HuH-7.5 (cell line): ENCODE measurements at regions not wholly inside any gene's neighbourhood (a gene's known extent, or its start where the extent isn't known, plus 50 kb on each side); places are given as distances from the start of the nearest gene placed in this dataset.
A peak's percentile ranks its signal among the peaks of the same experiment; 100 is the strongest.
"Not testable (repeated sequence)": the region's sequence is repeated elsewhere in the genome, so short reads cannot be mapped to it uniquely, and the experiment has no call there.

Source experiments
- DNase-seq: peaks from one replicate; pipeline ENCODE4 v3.0.0; 2011; ENCODE audit warnings: low spot score

DNA sequence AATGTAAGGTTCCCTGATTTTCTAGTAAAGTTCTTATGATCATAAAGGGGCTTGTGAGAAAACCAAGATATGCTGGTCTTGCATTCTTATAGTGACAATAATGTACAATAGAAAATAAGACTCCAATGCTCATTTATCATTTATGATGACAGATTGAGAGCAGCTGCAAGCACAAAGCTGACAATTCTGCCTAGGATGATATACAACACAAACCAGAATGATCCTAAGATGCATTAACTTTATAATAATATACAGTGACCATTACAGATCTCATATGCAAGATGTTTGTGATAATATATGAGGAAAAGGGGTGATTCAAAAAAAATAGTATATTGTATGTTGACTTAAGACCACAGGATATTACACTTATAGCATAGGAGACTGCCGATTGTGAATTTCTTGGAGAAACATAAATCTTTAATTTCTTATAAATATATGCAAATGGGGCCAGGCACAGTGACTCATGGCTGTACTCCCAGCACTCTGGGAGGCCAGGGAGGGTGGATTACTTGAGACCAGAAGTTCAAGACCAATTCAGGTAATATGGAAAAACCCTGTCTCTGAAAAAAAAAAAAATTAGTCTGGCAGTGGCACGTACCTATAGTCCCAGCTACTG lies 387.0 kb downstream of the ZBBX start:
- no peak for DNase-seq

DNA sequence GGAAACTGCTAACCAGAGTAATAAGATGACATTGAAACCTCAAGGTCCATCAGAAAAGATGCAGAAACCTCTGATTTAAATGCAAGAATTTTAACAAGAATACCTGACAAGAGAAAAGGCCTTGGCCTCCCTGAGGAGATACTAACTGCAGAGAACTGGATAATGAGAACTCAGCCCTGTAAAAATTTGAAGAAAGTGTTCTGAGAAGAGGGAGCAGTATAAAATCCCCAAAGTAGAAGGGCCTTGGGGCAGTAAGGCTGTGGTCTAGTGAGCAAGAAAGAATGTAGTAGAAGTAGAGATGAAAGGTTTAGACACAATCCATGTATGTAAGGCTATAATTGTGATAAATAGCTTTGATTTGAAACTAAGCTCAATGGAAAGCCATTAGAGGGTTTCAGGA lies 394.1 kb downstream of the ZBBX start:
- DNase-seq: no peak

- not testable (repeated sequence) for DNase-seq
Measured at GRCh38 chr3:166975796-166976195, 404.3 kb downstream of the ZBBX start.

DNA sequence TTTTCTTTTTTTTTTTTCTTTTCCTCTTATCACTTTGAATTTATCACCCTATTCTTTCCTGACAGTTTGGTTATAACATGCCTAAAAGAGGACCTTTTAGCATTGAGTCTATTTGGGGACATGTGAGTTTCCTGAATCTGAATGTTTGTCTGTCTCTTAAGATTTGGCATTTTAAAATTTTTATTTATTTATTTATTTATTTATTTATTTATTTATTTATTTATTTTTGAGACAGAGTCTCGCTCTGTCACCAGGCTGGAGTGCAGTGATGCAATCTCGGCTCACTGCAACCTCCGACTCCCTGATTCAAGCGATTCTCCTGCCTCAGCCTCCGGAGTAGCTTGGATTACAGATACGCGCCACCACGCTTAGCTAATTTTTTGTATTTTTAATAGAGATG lies 412.4 kb downstream of the ZBBX start:
- DNase-seq: not testable (repeated sequence)

GRCh38 chr3:166962911-166963310 lies 417.2 kb downstream of the ZBBX start:
- no peak for DNase-seq

DNA sequence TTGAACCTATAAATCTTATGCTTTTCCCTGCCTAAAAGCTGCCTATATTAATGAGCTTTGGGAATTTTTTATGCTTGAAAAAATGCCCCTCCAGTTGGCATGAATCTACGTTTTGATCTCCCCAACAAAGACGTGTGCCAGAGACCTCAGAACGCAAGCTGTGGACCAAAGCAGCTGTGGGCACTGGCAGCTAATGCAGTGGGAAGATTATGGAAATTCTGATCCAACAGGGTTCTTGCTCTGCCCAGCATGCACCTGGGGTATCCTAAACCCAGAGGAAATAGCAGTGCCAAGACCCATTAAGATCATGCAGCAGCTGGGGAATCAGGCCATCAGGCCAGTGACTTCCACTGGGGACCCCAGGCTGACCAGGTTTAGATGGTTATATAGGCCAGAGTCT lies 423.0 kb downstream of the ZBBX start:
- DNase-seq: no peak

DNA sequence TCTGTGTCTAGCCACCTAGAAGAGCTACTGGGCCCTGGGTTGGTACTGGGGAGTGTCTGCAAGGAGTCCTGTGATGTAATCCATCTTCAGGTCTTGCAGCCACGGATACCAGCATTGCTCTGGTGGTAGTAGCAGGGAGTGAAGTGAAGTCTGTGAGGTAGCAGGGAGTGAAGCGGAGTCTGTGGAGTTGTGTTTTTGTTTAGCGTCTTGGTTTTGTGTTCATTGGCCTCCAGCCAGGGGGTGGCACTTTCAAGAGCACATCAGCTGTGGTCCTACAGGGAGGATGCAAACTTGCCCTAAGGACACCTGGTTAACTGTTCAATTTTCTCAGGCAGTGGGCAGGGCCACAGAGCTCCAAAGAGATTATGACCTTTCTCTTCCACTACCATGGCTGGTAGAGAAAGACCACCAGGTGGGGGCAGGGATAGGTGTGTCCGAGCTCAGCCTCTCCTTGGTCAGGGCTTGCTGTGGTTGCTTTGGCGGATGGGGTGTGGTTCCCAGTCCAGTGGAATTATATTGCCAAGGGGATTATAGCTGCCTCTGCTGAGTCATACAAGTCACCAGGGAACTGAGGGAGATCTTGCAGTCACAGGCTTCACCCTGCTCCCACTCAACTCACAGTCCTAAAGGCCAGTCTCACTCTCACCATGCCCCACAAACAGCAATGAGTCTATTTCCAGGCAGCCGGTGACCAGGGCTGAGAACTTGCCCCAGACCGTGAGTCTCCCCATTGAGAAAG lies 424.7 kb downstream of the ZBBX start:
- DNase-seq: no peak

- no peak for DNase-seq
Measured at GRCh38 chr3:166934879-166935278, 445.2 kb downstream of the ZBBX start.

- no peak for DNase-seq
Measured at GRCh38 chr3:166917437-166917836, 462.7 kb downstream of the ZBBX start.

GRCh38 chr3:166902374-166902773 lies 477.7 kb downstream of the ZBBX start:
- no peak for DNase-seq

- no peak for DNase-seq
Measured at GRCh38 chr3:166900866-166901577, 479.1 kb downstream of the ZBBX start.

DNA sequence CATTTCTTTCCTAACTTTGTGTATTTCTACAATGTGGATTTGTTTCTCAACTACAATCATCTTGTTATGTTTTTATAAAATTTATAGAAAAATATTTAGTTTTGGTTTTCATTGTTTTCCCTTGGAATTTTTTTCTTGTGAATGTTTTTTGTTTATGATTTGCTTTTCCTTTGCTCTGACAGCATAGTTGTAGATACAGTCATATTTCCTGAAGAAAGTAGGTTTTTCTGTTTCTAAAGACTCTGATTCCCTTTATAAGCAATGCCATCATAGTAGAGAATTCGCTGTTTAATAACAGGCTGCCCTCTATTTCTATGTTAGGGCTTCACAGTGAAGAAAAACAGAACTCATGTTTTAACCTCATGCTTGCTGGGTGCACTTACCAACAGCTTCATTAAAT lies 482.3 kb downstream of the ZBBX start:
- DNase-seq: no peak

DNA sequence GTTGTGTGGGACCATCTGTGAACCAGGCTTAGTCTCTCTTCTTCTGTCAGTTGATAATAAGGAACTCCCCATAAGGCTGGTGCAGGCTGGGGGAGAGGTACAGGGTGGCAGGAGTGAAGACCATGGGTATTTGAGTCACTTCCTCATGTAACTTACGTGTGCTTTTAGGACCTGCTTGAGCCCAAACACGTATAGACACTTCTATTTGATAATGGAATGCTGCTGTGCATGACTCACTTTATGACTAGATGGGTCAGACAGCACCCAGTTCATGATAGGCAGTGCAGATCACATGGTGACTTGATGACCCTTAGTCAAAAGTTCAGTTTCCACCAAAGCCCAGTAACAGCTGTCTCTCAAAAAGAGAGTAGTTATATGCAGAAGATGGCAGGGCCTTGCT lies 490.9 kb downstream of the ZBBX start:
- DNase-seq: no peak

DNA sequence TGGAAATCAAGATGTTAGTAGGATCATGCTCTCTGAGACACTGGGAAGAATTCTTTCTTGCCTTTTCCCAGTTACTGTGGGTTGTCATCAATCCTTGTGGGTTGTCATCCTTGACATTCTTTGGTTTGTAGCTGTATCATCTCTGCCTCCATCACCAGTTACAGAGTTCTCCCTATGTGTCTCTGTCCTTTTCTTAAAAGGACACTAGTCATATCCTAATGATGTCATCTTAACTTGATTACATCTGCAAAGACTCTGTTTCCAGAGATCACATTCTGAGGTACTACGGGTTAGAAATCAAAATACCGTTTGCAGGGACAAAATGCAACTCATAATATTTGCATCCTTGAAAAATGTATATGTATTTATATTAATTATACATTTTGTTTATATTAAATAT lies 500.4 kb downstream of the ZBBX start:
- no peak for DNase-seq

DNA sequence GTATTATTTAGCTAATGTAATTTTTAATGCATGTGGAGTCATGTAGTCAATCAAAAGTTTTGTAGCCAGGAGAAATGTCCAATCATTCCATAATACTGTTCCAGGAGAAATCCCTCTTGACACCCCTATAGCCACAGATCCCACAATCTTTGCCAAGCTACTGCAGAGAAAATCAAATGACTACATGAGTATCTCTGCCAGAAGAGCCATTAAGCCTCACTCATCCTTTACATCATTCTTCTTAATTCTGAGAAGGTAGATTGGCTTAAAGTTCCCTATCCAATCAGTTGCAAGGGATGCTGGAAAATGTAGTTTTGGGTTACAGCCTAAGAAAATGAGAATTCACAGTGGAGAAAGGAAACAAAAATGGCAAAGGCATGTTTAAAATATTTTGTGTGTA lies 502.1 kb downstream of the ZBBX start:
- DNase-seq: no peak

DNA sequence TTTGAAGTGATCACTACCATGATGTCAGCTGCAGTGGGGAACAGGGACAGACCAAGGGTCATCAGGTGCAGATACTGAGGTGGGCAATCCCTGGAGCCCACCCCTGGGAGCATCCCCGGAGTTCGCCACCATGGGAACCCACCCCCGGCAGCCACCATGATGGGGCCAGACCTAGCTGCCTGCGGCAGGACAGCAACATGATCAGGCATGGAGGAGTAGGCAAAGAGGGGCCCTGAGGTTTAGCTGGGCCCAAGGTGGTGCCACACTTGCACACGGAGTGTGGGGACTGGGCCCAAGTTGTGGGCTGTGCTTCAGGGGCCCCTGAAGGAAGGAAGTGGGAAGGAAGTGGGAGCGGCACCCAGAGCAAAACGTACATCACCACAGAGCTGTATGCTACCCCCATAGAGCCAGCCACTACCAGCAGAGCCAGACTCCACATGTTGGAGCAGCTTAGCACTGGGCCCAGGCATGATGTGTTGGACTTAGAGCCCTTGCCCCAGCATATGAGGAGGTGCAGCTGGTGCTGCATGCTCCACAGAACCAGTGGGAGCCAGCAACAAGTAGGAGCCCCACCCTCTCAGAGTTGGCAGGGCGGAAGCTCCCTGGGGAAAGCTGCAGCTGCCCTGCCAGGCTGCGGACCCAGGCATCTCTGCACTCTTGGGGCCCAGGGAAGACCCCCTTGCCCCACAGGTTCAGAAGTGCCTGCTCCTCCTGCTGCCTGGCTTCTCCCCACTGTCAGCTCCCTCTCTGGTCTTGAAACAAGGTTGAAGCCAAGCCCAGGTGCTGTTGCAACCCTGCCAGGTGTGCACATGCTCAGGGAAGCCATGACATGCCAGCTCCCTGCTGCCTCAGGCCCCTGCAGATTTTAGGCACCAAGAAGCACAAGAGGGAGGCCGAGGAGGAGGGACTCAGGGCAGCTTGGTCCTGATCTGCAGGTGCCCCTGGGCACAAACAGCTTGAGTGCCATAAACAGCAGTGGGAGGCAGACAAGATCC lies 515.3 kb downstream of the ZBBX start:
- DNase-seq: no peak

DNA sequence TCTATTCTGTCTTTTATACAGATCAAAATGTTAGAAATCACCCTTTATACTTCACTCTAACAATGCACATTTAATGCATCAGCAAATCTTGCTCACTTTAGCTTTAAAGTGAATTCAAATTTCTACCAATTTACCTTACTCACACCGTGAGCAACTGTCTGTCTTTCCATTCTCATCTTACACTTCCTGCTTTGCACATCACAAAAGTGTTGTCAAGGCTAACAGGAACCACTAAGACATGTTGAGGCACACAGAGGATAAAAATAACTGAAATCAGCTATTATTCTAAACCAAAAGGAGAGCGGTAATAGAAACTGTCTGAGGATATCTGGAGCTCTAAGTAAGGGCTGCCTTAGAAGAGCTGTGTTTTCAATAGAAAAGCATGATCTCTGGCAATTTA lies 519.9 kb downstream of the ZBBX start:
- no peak for DNase-seq

- DNase-seq: peak; percentile 3
Measured at GRCh38 chr3:166844329-166844728, 535.8 kb downstream of the ZBBX start.

GRCh38 chr3:166842784-166843183 lies 537.3 kb downstream of the ZBBX start:
- not testable (repeated sequence) for DNase-seq

DNA sequence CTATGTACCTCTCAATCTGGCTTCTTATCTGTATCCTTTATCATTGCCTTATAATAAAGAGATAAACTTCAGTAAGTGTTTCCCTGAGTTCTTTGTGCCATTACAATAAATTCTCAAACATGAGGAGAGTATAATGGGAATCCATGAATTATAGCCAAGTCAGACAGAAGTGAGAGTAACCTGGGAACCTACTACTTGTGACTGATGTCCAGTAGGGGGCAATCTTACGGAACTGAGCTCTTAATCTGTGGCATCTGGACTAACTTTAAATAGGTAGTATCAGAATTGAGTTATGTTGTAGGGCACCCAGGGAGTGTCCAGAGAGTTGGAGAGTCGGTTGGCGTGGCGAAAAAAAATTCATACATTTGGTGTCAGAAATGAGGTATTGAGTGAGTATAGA lies 542.6 kb downstream of the ZBBX start:
- DNase-seq: peak; percentile 7

DNA sequence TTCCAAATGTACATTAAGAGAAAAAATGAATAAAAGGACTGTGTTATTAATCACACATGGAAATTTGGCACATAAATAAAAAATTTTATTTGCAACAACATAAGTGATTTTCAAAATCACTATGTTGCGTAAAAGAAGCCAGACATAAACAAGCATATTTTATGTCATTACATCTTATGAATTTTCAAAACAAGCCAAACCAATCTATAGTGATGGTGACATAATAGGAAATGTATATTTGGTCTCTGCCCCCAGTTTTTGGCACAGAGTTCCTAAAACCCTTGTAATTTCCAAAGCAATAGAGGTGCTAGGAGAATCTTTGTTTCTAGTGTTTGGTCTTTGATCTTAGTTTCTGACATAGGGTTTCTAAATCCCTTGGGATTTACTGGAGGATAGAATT lies 543.3 kb downstream of the ZBBX start:
- no peak for DNase-seq

DNA sequence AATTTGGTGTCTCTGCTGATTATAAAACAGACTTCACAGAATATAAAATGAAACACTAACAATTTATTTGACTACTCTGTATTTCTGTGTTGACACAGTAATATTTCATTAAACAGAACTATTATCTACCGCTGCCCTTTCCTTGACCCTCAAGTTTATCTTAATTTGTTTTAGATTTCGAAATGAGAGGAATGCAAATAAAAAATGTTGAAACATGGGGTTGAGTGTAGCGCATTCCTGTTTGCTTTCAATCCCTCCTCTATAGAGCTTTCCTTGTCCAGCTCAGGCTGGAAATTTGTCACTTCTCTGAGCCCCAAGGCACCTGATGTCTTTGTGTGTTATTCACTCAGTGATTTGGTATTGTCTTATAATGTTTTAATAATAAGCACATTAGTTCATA lies 550.2 kb downstream of the ZBBX start:
- DNase-seq: peak; percentile 20
